ENCODE measurements at regions not wholly inside any gene's neighbourhood (a gene's known extent, or its start where the extent isn't known, plus 50 kb on each side); places are given as distances from the start of the nearest gene placed in this dataset.

- TF ChIP-seq CTCF (IDR thresholded peaks at IDR 0.05) (no peak), POLR2AphosphoS5 (IDR thresholded peaks at IDR 0.05) (no peak), POLR2A (IDR thresholded peaks at IDR 0.05) (no peak), EP300 (IDR thresholded peaks at IDR 0.05) (no peak)
Observed at GRCh38 chr2:19226386-19226785, 132.0 kb downstream of the OSR1 start.

Data from upper lobe of left lung (tissue), 4 donors.